Central memory CD8-positive, alpha-beta T cell (primary cell): ENCODE measurements at regions not wholly inside any gene's neighbourhood (a gene's known extent, or its start where the extent isn't known, plus 50 kb on each side); places are given as distances from the start of the nearest gene placed in this dataset.

Experiments used
- ATAC-seq: fragments of 150-1000 bp; cut with Tn5 transposase; replicated peaks from 2 replicates; pipeline ENCODE4 v1.10.0; 2022; ENCODE audit warnings: mild to moderate bottlenecking, moderate FRiP score, moderate number of reproducible peaks; ENCODE audit not compliant: poor library complexity, severe bottlenecking; ENCODE audit errors: extremely low read depth
- DNase-seq, 2 donors: peaks; one replicate each; pipeline ENCODE4 v3.0.0; 2021; ENCODE audit warnings: low spot score in 2 of 2
- H3K27ac Mint-ChIP-seq: one replicate; pipeline ENCODE4 v1.8.0; 2022; ENCODE audit warnings: low read depth, mild to moderate bottlenecking, moderate library complexity, mixed read lengths
- H3K27me3 Mint-ChIP-seq: one replicate; pipeline ENCODE4 v1.8.0; 2022; ENCODE audit warnings: mixed read lengths
- H3K36me3 Mint-ChIP-seq: one replicate; pipeline ENCODE4 v1.8.0; 2022; ENCODE audit warnings: mild to moderate bottlenecking, moderate library complexity, mixed read lengths; ENCODE audit not compliant: insufficient read depth
- H3K4me1 Mint-ChIP-seq: one replicate; pipeline ENCODE4 v1.8.0; 2022; ENCODE audit warnings: mixed read lengths
- H3K4me3 Mint-ChIP-seq: one replicate; pipeline ENCODE4 v1.8.0; 2022; ENCODE audit warnings: mild to moderate bottlenecking, moderate library complexity, mixed read lengths
- H3K9me3 Mint-ChIP-seq: one replicate; pipeline ENCODE4 v1.8.0; 2022; ENCODE audit warnings: mixed read lengths

- Mint-ChIP-seq H3K9me3 (peaks cover 18% of the 10 kb centered on the region), H3K4me1 (no peaks in the 10 kb centered on the region), H3K27ac (no peak overlapping the region), H3K27me3 (no peaks in the 10 kb centered on the region), H3K4me3 (no peak overlapping the region), H3K36me3 (no peaks in the 10 kb centered on the region)
- DNase-seq, result no peak
- no peak for ATAC-seq
Observed at GRCh38 chr21:17359781-17360180, 153.1 kb upstream of the CXADR start.

DNA sequence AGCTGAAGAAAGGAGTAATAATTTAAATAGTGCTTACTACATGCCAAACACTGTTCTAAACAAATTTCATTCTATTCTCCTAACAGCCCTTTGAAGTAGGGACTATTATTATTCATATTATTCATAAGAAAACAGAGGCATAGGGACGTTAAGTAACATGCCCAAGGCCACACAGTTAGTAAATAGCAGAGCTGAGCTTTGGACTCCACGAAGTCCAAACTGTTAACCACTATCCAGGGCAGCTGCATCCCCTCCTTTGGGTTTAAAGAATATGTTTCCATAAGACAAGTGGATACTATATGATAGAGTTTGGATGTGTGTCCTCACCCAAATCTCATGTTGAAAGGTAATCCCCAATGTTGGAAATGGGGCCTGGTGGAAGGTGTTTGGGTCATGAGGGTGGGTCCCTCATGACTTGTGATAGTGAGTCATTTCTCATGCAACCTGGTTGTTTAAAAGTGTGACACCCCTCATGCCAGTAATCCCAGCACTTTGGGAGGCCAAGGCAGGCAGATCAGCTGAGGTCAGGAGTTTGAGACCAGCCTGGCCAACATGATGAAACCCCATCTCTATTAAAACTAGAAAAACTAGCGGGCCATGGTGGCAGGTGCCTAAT, 144.0 kb upstream of the CXADR start:
- Mint-ChIP-seq H3K4me3 (no peak overlapping the region), H3K27me3 (peaks cover 12% of the 10 kb centered on the region), H3K9me3 (peaks cover 5% of the 10 kb centered on the region), H3K27ac (no peak overlapping the region), H3K36me3 (peaks cover 2% of the 10 kb centered on the region), H3K4me1 (no peaks in the 10 kb centered on the region)
- no peak for DNase-seq
- no peak for ATAC-seq

DNA sequence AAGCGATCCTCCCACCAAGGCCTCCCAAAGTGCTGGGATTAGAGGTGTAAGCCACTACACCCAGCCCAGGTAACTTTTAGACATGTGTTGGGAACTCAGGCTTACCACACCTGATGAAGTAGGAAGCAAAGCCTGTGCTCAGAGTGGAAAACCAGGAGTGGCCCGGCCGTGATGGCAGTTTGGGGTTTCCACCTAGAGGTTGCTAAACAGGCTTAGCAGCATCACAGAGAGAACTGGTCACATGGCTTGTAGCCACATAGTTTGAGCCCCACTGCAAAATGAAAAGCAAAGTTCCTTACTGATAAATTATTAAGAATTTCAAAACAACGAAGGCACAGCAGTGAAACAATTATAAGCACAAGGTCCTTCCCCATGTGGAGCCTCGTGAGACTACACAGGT, 142.6 kb upstream of the CXADR start:
- Mint-ChIP-seq H3K27me3 (peaks cover 20% of the 10 kb centered on the region), H3K4me1 (no peaks in the 10 kb centered on the region), H3K9me3 (peaks cover under 1% of the 10 kb centered on the region), H3K27ac (no peak overlapping the region), H3K36me3 (peaks cover 2% of the 10 kb centered on the region), H3K4me3 (no peak overlapping the region)
- no peak for DNase-seq
- no peak for ATAC-seq

GRCh38 chr21:17370916-17371315, 141.9 kb upstream of the CXADR start:
- ATAC-seq, result no peak
- no peak overlapping the region for H3K27ac Mint-ChIP-seq
- no peaks in the 10 kb centered on the region for H3K4me1 Mint-ChIP-seq
- peaks cover 22% of the 10 kb centered on the region for H3K27me3 Mint-ChIP-seq
- no peak overlapping the region for H3K4me3 Mint-ChIP-seq
- DNase-seq, result no peak
- H3K9me3 Mint-ChIP-seq, result no peaks in the 10 kb centered on the region
- peaks cover 2% of the 10 kb centered on the region for H3K36me3 Mint-ChIP-seq

- H3K36me3 Mint-ChIP-seq, result no peaks in the 10 kb centered on the region
- H3K27me3 Mint-ChIP-seq, result peaks cover 22% of the 10 kb centered on the region
- H3K27ac Mint-ChIP-seq, result no peak overlapping the region
- ATAC-seq, result no peak
- no peak overlapping the region for H3K4me3 Mint-ChIP-seq
- no peaks in the 10 kb centered on the region for H3K9me3 Mint-ChIP-seq
- no peaks in the 10 kb centered on the region for H3K4me1 Mint-ChIP-seq
- DNase-seq, result no peak
Observed at GRCh38 chr21:17371450-17371849, 141.4 kb upstream of the CXADR start.

DNA sequence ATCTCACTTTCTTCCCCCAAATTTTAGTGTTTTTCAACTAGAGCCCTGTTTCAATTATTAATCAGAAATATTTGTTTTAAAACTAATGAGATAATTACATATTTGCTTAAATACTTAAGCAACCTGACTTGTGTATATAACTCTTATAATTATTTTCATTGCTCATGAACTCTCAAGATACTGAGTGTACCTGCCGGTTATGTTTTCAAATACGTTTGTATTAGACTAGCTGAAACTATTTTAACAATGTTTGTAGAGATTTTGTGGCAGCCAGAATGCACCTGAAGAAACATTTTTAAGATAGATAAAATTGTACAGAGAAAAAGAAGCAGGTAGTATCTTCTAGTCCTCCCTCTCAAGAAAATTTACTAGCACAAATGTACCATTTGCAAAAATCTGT, 140.6 kb upstream of the CXADR start:
- no peaks in the 10 kb centered on the region for H3K9me3 Mint-ChIP-seq
- no peak overlapping the region for H3K4me3 Mint-ChIP-seq
- H3K4me1 Mint-ChIP-seq, result no peaks in the 10 kb centered on the region
- no peak for ATAC-seq
- no peaks in the 10 kb centered on the region for H3K36me3 Mint-ChIP-seq
- peaks cover 22% of the 10 kb centered on the region for H3K27me3 Mint-ChIP-seq
- no peak overlapping the region for H3K27ac Mint-ChIP-seq
- no peak for DNase-seq

DNA sequence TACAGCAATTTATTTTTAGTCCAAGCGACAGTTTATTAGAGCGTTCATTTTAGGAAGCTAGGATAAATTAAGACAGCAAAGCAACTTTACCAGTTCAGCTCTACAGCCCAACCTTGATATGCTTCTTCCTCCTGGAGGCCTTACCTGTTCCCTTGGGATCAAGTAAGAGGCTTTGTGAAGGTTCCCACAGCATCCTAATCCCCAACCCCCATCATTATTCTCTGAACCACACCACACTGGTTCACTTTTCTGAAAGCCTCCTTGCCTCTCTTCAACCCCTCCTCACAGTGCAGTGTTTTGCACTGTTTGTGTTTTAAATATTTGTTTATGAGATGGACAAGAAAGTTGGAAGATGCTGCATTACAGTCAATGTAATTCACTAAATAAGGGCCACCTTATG, 126.3 kb upstream of the CXADR start:
- Mint-ChIP-seq H3K9me3 (peaks cover 6% of the 10 kb centered on the region), H3K27ac (no peak overlapping the region), H3K27me3 (no peaks in the 10 kb centered on the region), H3K36me3 (no peaks in the 10 kb centered on the region), H3K4me1 (no peaks in the 10 kb centered on the region), H3K4me3 (no peak overlapping the region)
- ATAC-seq (no peak), DNase-seq (no peak)

- ATAC-seq (peak; percentile 24), DNase-seq (no peak)
- no peaks in the 10 kb centered on the region for H3K27me3 Mint-ChIP-seq
- H3K36me3 Mint-ChIP-seq, result no peaks in the 10 kb centered on the region
- no peak overlapping the region for H3K4me3 Mint-ChIP-seq
- H3K9me3 Mint-ChIP-seq, result peaks cover 3% of the 10 kb centered on the region
- no peak overlapping the region for H3K27ac Mint-ChIP-seq
- H3K4me1 Mint-ChIP-seq, result no peaks in the 10 kb centered on the region
Observed at GRCh38 chr21:17387030-17387617, 125.7 kb upstream of the CXADR start.

DNA sequence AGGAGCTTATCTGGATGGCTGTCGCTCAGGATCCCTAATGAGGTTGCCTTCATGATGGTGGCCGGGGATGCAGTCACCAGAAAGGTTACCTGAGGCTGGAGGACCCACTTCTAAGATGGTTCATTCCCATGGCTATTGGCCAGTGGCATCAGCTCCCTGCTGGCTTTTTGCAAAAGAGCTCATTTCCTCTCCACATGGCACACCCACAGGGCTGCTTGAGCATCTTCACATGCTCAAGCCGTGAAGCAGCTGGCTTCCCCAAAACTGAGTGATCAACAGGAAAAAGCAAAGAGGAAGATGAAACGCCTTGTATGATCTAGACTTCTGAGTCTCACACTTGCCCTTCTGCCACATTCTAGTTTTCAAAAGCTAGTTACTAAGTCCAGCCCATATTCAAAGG, 124.6 kb upstream of the CXADR start:
- no peak for DNase-seq
- no peaks in the 10 kb centered on the region for H3K9me3 Mint-ChIP-seq

DNA sequence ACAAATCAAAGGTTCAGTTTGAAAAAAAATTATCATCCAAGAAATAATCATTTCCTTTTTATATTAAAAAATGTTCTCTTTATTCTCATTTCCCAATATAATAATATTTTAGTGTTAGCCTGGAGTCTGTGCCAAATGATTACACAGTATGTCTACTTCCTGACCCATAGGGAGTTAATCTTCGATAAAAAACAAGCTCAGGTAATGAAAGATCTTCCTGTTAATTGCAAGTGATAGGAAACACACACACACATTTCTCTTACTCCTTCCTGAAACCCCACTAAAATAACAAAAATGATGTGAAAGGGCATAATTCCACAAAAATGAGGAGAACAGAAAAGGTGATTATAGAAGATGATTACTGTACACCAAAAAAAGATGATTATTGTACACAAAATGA, 123.5 kb upstream of the CXADR start:
- H3K36me3 Mint-ChIP-seq, result no peaks in the 10 kb centered on the region
- ATAC-seq (no peak), DNase-seq (no peak)
- no peaks in the 10 kb centered on the region for H3K4me1 Mint-ChIP-seq
- no peaks in the 10 kb centered on the region for H3K9me3 Mint-ChIP-seq
- no peak overlapping the region for H3K4me3 Mint-ChIP-seq
- no peaks in the 10 kb centered on the region for H3K27me3 Mint-ChIP-seq
- H3K27ac Mint-ChIP-seq, result no peak overlapping the region

More for the DNA sequence above, 124.6 kb upstream of the CXADR start:
- no peak overlapping the region for H3K4me3 Mint-ChIP-seq
- H3K27ac Mint-ChIP-seq, result no peak overlapping the region
- ATAC-seq, result no peak
- H3K27me3 Mint-ChIP-seq, result no peaks in the 10 kb centered on the region
- H3K36me3 Mint-ChIP-seq, result no peaks in the 10 kb centered on the region
- H3K4me1 Mint-ChIP-seq, result no peaks in the 10 kb centered on the region

- no peak overlapping the region for H3K27ac Mint-ChIP-seq
- H3K9me3 Mint-ChIP-seq, result no peaks in the 10 kb centered on the region
- H3K27me3 Mint-ChIP-seq, result no peaks in the 10 kb centered on the region
- no peaks in the 10 kb centered on the region for H3K4me1 Mint-ChIP-seq
- DNase-seq, result no peak
- no peaks in the 10 kb centered on the region for H3K36me3 Mint-ChIP-seq
- no peak overlapping the region for H3K4me3 Mint-ChIP-seq
- no peak for ATAC-seq
Observed at GRCh38 chr21:17390569-17390968, 122.3 kb upstream of the CXADR start.

DNA sequence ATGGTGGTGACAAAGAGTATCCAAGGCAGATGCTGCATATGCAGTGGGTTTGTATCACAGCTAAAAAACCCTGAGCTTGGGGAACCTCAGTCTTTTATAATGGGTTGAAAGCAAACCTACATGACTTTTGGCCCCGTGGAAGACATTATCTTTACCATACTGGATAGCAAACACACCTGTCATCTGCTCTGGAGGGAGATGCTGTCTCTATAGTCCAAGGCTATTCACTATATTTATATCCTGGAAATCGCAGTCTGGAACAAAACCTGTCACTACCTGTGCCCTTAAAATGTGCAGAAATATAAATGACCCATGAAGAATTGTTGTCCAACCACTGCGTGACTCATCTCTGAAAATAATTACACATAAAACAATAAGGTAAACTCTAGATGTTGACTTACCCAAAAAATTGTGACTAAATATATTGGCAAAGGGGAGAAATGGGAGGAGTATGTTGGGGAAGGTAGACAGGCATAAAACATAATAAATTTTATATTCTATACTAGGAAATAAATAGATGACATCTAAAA, 121.0 kb upstream of the CXADR start:
- no peak overlapping the region for H3K27ac Mint-ChIP-seq
- DNase-seq (no peak), ATAC-seq (no peak)

GRCh38 chr21:17393413-17393812, 119.4 kb upstream of the CXADR start:
- no peak for DNase-seq
- Mint-ChIP-seq H3K36me3 (no peaks in the 10 kb centered on the region), H3K27ac (no peak overlapping the region)

More for the DNA sequence above, 121.0 kb upstream of the CXADR start:
- Mint-ChIP-seq H3K36me3 (no peaks in the 10 kb centered on the region), H3K4me1 (no peaks in the 10 kb centered on the region), H3K27me3 (no peaks in the 10 kb centered on the region), H3K9me3 (no peaks in the 10 kb centered on the region), H3K4me3 (no peak overlapping the region)

More at GRCh38 chr21:17393413-17393812, 119.4 kb upstream of the CXADR start:
- ATAC-seq, result no peak
- no peaks in the 10 kb centered on the region for H3K27me3 Mint-ChIP-seq
- H3K4me1 Mint-ChIP-seq, result no peaks in the 10 kb centered on the region
- H3K9me3 Mint-ChIP-seq, result no peaks in the 10 kb centered on the region
- H3K4me3 Mint-ChIP-seq, result no peak overlapping the region
